SKM-1 treated with dmso at 0.1 percent for 144 hours (cell line): ENCODE measurements at regions not wholly inside any gene's neighbourhood (a gene's known extent, or its start where the extent isn't known, plus 50 kb on each side); places are given as distances from the start of the nearest gene placed in this dataset.
"Not testable (repeated sequence)": the region's sequence is repeated elsewhere in the genome, so short reads cannot be mapped to it uniquely, and the experiment has no call there.

Experiments
- DNase-seq: peaks from one replicate; lab custom pipeline; 2025; ENCODE audit not compliant: unreplicated experiment; lab: John Stamatoyannopoulos, UW

- DNase-seq: no peak
These were observed 341.8 kb upstream of the GJE1 start for GRCh38 chr6:141790921-141791320.

GRCh38 chr6:141788096-141788495 is 344.6 kb upstream of the GJE1 start:
- DNase-seq: no peak

DNA sequence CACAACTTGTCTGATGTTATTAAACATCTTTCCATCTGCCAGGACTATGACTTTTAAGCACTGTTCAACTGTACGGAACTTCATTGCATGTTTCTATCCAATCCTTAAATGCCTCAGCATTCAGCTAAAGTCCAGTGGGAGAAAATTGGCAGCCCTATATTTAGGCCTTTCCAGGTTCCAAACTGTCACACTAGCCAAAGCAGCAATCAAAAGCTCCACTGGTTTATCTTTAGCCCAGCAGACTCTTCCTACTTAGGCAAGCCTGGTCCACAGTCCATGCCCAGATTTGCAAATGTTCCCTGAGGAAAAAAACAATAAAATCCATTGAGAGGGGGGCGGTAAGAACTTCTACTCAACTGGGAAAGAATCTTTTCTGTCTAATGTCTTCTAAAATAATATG is 349.1 kb upstream of the GJE1 start:
- no peak for DNase-seq

- no peak for DNase-seq
These were observed 352.4 kb upstream of the GJE1 start for GRCh38 chr6:141780296-141780695.

GRCh38 chr6:141764388-141764787 is 368.3 kb upstream of the GJE1 start:
- DNase-seq: no peak

- DNase-seq: no peak
These were observed 374.3 kb upstream of the GJE1 start for GRCh38 chr6:141758430-141758829.

DNA sequence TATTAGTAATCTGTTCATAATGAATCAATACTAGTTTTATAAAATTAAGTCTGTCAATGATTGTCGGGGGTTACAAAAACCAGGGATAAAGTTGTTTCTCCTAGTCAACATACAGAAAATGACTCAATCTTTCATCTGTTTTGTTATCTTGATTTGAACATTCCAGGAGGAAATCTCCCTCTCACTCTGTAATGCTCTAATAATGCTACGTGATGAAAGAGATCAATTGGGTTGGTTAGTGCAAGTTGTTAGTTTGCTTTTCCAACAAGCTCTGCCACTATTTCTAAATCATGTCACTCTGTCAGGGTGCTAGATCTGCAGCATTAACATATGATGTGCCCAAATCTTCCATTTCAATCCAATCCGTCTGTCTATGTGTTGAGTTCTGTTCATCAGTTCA is 379.5 kb upstream of the GJE1 start:
- no peak for DNase-seq

- DNase-seq: no peak
These were observed 380.0 kb upstream of the GJE1 start for GRCh38 chr6:141752677-141753076.

DNA sequence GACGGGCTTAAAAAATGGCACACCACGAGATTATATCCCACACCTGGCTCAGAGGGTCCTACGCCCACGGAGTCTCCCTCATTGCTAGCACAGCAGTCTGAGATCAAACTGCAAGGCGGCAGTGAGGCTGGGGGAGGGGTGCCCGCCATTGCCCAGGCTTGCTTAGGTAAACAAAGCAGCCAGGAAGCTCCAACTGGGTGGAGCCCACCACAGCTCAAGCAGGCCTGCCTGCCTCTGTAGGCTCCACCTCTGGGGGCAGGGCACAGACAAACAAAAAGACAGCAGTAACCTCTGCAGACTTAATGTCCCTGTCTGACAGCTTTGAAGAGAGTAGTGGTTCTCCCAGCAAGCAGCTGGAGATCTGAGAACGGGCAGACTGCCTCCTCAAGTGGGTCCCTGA is 386.4 kb upstream of the GJE1 start:
- not testable (repeated sequence) for DNase-seq

DNA sequence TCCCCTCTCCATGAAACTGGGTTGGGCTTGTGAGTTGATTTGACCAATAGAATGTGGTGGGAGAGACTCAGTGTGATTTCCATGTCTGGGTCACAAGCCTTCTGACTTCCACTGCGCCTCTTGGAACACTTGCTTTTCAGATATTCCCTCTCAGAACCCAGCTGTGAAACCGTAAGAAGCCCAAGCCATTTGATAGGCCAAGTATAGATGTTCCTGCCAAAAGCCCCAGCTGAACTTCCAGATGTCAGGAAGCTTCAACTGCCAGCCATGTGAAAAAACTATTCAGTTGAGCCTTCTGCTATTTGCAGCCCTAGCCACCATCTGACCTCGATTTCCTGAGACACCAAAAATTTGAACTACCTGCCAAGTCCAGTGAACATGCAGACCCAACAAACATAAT is 387.8 kb upstream of the GJE1 start:
- DNase-seq: no peak

GRCh38 chr6:141744194-141744925 is 388.4 kb upstream of the GJE1 start:
- DNase-seq: no peak

- DNase-seq: no peak
These were observed 396.6 kb upstream of the GJE1 start for GRCh38 chr6:141736104-141736503.

GRCh38 chr6:141735126-141735525 is 397.6 kb upstream of the GJE1 start:
- DNase-seq: no peak

DNA sequence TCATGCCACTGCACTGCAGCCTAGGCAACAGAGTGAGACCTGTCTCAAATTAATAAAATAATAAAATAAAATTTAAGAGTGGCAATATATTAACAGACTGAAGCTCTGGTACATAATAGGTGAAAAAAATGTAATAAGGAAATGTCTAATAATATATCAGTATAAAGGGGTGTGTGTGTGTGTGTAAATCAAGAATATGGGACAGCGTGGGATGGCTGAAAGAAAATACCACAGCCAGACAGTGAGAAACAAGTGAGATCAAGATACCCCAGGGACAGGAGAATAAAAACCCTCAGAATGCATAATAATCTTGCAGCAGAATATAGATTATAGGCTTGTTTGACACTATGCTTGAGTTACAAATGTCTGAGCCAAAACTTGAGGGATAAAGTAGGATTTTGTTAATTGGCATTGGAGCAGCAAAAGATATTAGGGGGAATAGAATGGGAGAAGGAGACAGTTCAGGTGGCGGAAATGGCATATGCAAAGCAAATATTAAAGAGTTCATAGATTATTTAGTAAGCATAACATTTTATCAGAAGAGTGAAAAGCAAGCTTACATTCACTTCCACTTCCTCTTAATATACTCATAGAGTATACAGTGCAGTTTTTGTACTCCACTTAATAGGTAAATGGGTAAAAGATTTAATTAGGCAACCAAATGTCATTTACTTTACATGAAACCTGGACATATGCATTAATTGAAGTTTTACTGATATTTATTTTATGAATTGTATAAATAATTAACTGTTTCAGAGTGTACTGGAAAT is 398.5 kb upstream of the GJE1 start:
- DNase-seq: no peak

GRCh38 chr6:141729146-141729545 is 403.6 kb upstream of the GJE1 start:
- no peak for DNase-seq

DNA sequence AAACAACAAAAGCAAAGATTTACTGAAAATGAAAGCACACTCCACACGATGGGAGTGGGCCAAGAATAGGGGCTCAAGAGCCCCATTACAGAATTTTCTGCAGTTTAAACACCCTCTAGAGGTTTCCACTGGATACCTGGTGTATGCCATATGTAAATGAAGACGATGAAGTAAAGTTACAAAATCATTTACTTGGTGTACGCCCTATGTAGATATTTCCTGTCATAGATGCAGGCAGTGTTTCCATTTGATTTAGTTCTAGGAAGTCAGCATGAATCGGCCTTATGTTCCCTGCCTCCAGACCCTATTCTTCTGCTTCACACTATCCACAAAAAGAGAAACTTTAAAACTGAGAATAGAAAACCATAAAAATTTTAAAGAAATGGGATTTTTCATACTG is 404.4 kb upstream of the GJE1 start:
- DNase-seq: no peak

DNA sequence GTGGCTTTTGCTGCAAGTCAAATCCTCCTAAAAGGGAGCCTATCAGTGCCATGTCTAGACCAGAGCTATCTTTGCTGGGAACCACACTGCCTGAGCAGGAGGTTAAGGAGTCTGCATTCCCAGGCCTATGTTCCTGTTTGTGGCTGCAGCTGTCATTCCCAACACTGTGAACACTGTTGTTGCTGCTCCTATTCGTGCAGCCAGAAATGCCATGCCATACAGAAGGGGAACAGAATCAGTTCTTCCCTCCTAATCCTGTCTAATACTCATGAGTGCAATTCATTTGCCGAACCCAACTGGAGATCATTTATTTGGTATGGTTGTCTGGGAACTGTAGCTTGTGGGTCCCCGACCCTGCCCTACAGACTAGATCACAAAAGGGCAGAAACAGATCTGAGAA is 406.5 kb upstream of the GJE1 start:
- DNase-seq: no peak

- no peak for DNase-seq
These were observed 408.0 kb upstream of the GJE1 start for GRCh38 chr6:141724731-141725130.

DNA sequence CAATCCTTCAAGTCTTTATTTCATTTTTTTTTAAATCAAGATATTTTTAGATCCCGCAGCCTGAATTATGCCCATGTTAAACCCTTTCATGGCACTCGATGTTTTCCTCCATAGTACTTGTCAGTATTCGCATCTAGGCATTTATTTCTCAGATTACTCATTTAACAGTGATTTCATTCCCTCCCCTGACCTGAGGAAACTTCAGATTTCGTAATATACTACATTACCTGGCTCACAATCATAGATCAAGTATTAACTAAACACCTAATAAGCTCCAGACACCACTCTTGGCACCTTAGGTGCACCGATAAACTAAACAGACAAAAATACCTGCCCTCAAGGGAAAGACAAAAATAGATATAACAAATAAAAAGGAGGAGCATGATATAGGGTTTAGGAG is 413.2 kb upstream of the GJE1 start:
- no peak for DNase-seq

GRCh38 chr6:141705431-141705830 is 427.3 kb upstream of the GJE1 start:
- DNase-seq: no peak

- DNase-seq: no peak
These were observed 428.6 kb upstream of the GJE1 start for GRCh38 chr6:141704151-141704550.

DNA sequence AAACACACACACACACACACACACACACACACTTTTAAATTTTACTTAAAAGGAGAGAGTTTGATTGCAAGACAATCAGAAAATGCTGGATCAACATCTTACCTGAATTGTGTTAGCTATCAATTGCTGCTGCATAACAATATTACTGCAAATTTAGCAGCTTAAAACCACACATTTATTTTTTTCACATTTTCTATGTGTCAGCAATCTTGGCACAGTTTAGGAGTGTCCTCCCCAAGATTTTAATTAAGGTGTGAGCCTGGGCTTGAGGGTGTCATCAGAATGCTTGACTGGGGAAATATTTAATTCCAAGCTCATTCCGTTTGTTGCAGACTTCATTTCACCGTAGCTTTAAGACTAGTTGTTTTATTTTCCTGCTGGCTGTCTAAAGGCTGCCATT is 431.0 kb upstream of the GJE1 start:
- DNase-seq: no peak

GRCh38 chr6:141700819-141701218 is 431.9 kb upstream of the GJE1 start:
- DNase-seq: no peak
